Gastroesophageal sphincter (tissue), 3 donors: ENCODE measurements at regions not wholly inside any gene's neighbourhood (a gene's known extent, or its start where the extent isn't known, plus 50 kb on each side); places are given as distances from the start of the nearest gene placed in this dataset.

Experiments
- POLR2A ChIP-seq, 2 donors: fragments of 450-650 bp; IDR thresholded peaks; one replicate each; pipeline ENCODE4 v1.6.1; 2017; ENCODE audit warnings: antibody characterized with exemption in 2 of 2, mild to moderate bottlenecking in 2 of 2, moderate library complexity in 1 of 2
- TF ChIP-seq, protein P1 (sequence below), 4 experiments: fragments of 200-600 bp in 2 of 4; fragments of 450-650 bp in 2 of 4; sonication (generic) in 1 of 4; IDR thresholded peaks; one replicate each; pipeline ENCODE4 v1.5.1; 2017 to 2019; ENCODE audit warnings: antibody characterized with exemption in 4 of 4, mild to moderate bottlenecking in 2 of 4, moderate library complexity in 2 of 4

DNA sequence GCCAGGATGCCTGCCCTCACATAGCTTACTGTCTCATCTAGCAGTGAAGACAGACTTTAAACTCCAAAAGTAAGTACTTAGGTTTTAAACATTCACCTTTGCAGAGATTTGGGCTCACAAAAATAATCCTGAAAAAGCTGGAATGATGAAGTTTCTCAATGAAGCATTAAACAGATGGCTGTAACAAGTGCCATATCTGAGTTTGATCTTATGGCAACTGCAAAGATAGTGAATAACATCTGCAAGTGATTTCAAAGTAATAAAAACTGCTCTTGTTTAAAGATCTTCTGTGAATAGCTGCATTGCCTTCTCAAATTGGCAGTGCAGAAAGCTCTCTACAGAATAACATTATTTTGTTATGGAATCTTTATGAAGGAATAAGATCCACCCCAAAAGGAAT lies 271.2 kb upstream of the SMIM31 start:
- TF ChIP-seq, protein P1, sequence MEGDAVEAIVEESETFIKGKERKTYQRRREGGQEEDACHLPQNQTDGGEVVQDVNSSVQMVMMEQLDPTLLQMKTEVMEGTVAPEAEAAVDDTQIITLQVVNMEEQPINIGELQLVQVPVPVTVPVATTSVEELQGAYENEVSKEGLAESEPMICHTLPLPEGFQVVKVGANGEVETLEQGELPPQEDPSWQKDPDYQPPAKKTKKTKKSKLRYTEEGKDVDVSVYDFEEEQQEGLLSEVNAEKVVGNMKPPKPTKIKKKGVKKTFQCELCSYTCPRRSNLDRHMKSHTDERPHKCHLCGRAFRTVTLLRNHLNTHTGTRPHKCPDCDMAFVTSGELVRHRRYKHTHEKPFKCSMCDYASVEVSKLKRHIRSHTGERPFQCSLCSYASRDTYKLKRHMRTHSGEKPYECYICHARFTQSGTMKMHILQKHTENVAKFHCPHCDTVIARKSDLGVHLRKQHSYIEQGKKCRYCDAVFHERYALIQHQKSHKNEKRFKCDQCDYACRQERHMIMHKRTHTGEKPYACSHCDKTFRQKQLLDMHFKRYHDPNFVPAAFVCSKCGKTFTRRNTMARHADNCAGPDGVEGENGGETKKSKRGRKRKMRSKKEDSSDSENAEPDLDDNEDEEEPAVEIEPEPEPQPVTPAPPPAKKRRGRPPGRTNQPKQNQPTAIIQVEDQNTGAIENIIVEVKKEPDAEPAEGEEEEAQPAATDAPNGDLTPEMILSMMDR (IDR thresholded peaks at IDR 0.05), result no peak
- TF ChIP-seq POLR2A (IDR thresholded peaks at IDR 0.05), result no peak
